GM12864 (cell line): ENCODE measurements at regions not wholly inside any gene's neighbourhood (a gene's known extent, or its start where the extent isn't known, plus 50 kb on each side); places are given as distances from the start of the nearest gene placed in this dataset.

Experiments used
- DNase-seq: peaks from one replicate; pipeline ENCODE4 v3.0.0-alpha.2; 2011; ENCODE audit warnings: low read depth
- H3K4me3 ChIP-seq: 2 replicates; pipeline ENCODE4 v1.5.1; 2011; ENCODE audit warnings: mild to moderate bottlenecking, low read depth, low read length, control low read depth
- CTCF ChIP-seq: IDR thresholded peaks from 2 replicates; pipeline ENCODE4 v1.5.1; 2011; ENCODE audit warnings: low read depth, mild to moderate bottlenecking, moderate library complexity, low read length, control low read depth, inconsistent platforms; ENCODE audit errors: missing control alignments

- TF ChIP-seq CTCF = no peak
- DNase-seq = no peak
- H3K4me3 ChIP-seq = no peak overlapping the region
Measured at GRCh38 chr6:121851056-121851455, 415.6 kb downstream of the GJA1 start.

GRCh38 chr6:121853686-121854085, 418.2 kb downstream of the GJA1 start:
- no peak for DNase-seq
- TF ChIP-seq CTCF = no peak

GRCh38 chr6:121855521-121855920, 420.1 kb downstream of the GJA1 start:
- DNase-seq = no peak
- no peak overlapping the region for H3K4me3 ChIP-seq
- no peak for TF ChIP-seq CTCF

More at GRCh38 chr6:121853686-121854085, 418.2 kb downstream of the GJA1 start:
- no peak overlapping the region for H3K4me3 ChIP-seq

GRCh38 chr6:121856296-121856695, 420.9 kb downstream of the GJA1 start:
- DNase-seq = no peak
- TF ChIP-seq CTCF = no peak
- H3K4me3 ChIP-seq = no peak overlapping the region

- DNase-seq = no peak
- H3K4me3 ChIP-seq = no peak overlapping the region
- TF ChIP-seq CTCF = no peak
Measured at GRCh38 chr6:121857551-121857950, 422.1 kb downstream of the GJA1 start.

GRCh38 chr6:121858310-121858709, 422.9 kb downstream of the GJA1 start:
- no peak overlapping the region for H3K4me3 ChIP-seq
- no peak for TF ChIP-seq CTCF
- no peak for DNase-seq

GRCh38 chr6:121858986-121859385, 423.5 kb downstream of the GJA1 start:
- H3K4me3 ChIP-seq = no peak overlapping the region
- no peak for DNase-seq
- no peak for TF ChIP-seq CTCF
